Activated CD4-positive, alpha-beta T cell treated with anti-CD3 and anti-CD28 coated beads, Interleukin-2, amount 10 ng/mL, durations not matched to agents 24 days and 14 days (primary cell): ENCODE measurements at regions not wholly inside any gene's neighbourhood (a gene's known extent, or its start where the extent isn't known, plus 50 kb on each side); places are given as distances from the start of the nearest gene placed in this dataset.
"Not testable (repeated sequence)": the region's sequence is repeated elsewhere in the genome, so short reads cannot be mapped to it uniquely, and the experiment has no call there.

ENCODE experiments used
- DNase-seq: peaks from one replicate; pipeline ENCODE4 v3.0.0; 2022
- H3K27ac Mint-ChIP-seq: one replicate; pipeline ENCODE4 v1.8.0; 2022; ENCODE audit warnings: mild to moderate bottlenecking, mixed read lengths
- H3K27me3 Mint-ChIP-seq: one replicate; pipeline ENCODE4 v1.8.0; 2022; ENCODE audit warnings: mixed read lengths
- H3K36me3 Mint-ChIP-seq: one replicate; pipeline ENCODE4 v1.8.0; 2022; ENCODE audit warnings: low read depth, mild to moderate bottlenecking, mixed read lengths
- H3K4me1 Mint-ChIP-seq: one replicate; pipeline ENCODE4 v1.8.0; 2021; ENCODE audit warnings: mixed read lengths
- H3K4me3 Mint-ChIP-seq: one replicate; pipeline ENCODE4 v1.8.0; 2022; ENCODE audit warnings: mild to moderate bottlenecking, moderate library complexity, mixed read lengths
- H3K9me3 Mint-ChIP-seq: one replicate; pipeline ENCODE4 v1.8.0; 2021; ENCODE audit warnings: mixed read lengths
- intact Hi-C: fragments of 100-400 bp; cut with micrococcal nuclease; formaldehyde crosslinking; loops from one replicate; pipeline ENCODE4 v1.15.1; 2023

GRCh38 chr2:5629510-5629909, 62.7 kb upstream of the SOX11 start:
- DNase-seq, H3K36me3 Mint-ChIP-seq, intact Hi-C loops: not testable (repeated sequence)

DNA sequence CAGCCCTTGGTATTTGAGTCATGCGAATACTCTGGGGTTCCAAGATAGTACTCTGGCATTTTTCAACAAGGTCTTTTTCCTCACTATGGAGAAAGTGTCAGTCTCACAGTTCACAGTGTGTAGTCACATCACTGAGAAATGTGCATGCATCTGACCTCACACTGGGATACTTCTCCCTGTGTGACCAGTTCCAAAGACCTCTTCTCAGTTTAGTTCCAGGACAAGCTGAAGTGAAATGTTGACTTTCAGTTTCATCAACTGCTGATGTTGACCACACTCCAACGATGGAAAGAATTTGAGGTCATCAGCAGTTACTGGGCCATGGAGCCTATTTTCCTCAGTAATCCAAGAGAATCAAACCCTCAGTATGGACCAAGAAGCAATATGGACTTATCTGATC, 55.1 kb upstream of the SOX11 start:
- H3K4me1 Mint-ChIP-seq, H3K27ac Mint-ChIP-seq, H3K9me3 Mint-ChIP-seq, H3K4me3 Mint-ChIP-seq, DNase-seq, H3K27me3 Mint-ChIP-seq, intact Hi-C loops, H3K36me3 Mint-ChIP-seq: not testable (repeated sequence)

More at GRCh38 chr2:5629510-5629909, 62.7 kb upstream of the SOX11 start:
- not testable (repeated sequence) for H3K27me3 Mint-ChIP-seq, H3K27ac Mint-ChIP-seq, H3K4me3 Mint-ChIP-seq, H3K4me1 Mint-ChIP-seq, H3K9me3 Mint-ChIP-seq
